B cell (primary cell): ENCODE measurements at regions not wholly inside any gene's neighbourhood (a gene's known extent, or its start where the extent isn't known, plus 50 kb on each side); places are given as distances from the start of the nearest gene placed in this dataset.

Experiments used
- ATAC-seq: fragments of 200-7000 bp; cut with Tn5 transposase; one replicate; pipeline ENCODE4 v1.10.0; 2021; ENCODE audit warnings: low read depth, mild to moderate bottlenecking, moderate number of reproducible peaks, moderate library complexity
- CTCF ChIA-PET: fragments of 350-600 bp; sonication (Branson Sonifier 250); formaldehyde crosslinking; loops from one replicate; lab custom pipeline; 2021; ENCODE audit warnings: antibody characterized with exemption, inconsistent platforms; lab: Charles Lee
- POLR2A ChIA-PET: fragments of 350-600 bp; sonication (Branson Sonifier 250); formaldehyde crosslinking; loops from one replicate; lab custom pipeline; 2021; ENCODE audit warnings: antibody characterized with exemption; lab: Charles Lee
- DNase-seq: peaks from one replicate; pipeline ENCODE4 v3.0.0; 2013
- H2AFZ ChIP-seq: 2 replicates; pipeline ENCODE4 v1.6.1; 2012; ENCODE audit warnings: mild to moderate bottlenecking, low read depth, low read length; ENCODE audit not compliant: insufficient read depth, poor library complexity, severe bottlenecking
- H3K27ac ChIP-seq, 2 donors: 1 replicate in 1 of 2; 2 replicates in 1 of 2; pipeline ENCODE4 v1.5.1; 2012 to 2013; ENCODE audit warnings: low read length in 2 of 2, mild to moderate bottlenecking in 2 of 2, moderate library complexity in 1 of 2
- H3K27me3 ChIP-seq, 4 experiments: fragments of 200-600 bp in 1 of 4; sonication (generic) in 1 of 4; replicated peaks in 1 of 4; 1 replicate in 2 of 4; 2 replicates in 2 of 4; pipeline versions ENCODE4 v1.6.1 to v1.7.0; 2013 to 2016; ENCODE audit warnings: low read length in 3 of 4, mild to moderate bottlenecking in 2 of 4, mixed read lengths in 1 of 4, moderate library complexity in 1 of 4; ENCODE audit not compliant: insufficient read depth in 4 of 4, control insufficient read depth in 3 of 4; ENCODE audit errors: control extremely low read depth in 1 of 4
- H3K36me3 ChIP-seq, 2 experiments: replicated peaks in 1 of 2; 1 replicate in 1 of 2; 2 replicates in 1 of 2; pipeline versions ENCODE4 v1.6.1 to v1.7.1; 2013; ENCODE audit warnings: low read length in 1 of 2; ENCODE audit not compliant: insufficient read depth in 2 of 2, control insufficient read depth in 1 of 2; ENCODE audit errors: control extremely low read depth in 1 of 2, extremely low read depth in 1 of 2
- H3K4me1 ChIP-seq, 2 donors: fragments of 200-600 bp in 1 of 2; sonication (generic) in 1 of 2; 1 replicate in 1 of 2; 2 replicates in 1 of 2; pipeline versions ENCODE4 v1.5.1 to v1.6.1; 2013 to 2017; ENCODE audit warnings: low read length in 2 of 2; ENCODE audit not compliant: control insufficient read depth in 2 of 2, insufficient read depth in 2 of 2
- H3K4me2 ChIP-seq: replicated peaks from 2 replicates; pipeline ENCODE3; 2012; ENCODE audit warnings: mild to moderate bottlenecking, low read depth, low read length; ENCODE audit not compliant: poor library complexity, severe bottlenecking
- H3K4me3 ChIP-seq, 5 experiments: fragments of 200-600 bp in 1 of 5; sonication (generic) in 1 of 5; 1 replicate in 3 of 5; 2 replicates in 2 of 5; pipeline versions ENCODE4 v1.5.1 to v1.7.0; 2011 to 2016; ENCODE audit warnings: low read length in 4 of 5, mild to moderate bottlenecking in 4 of 5, low read depth in 2 of 5, control low read depth in 1 of 5, moderate library complexity in 1 of 5; ENCODE audit not compliant: insufficient read depth in 1 of 5; ENCODE audit errors: control extremely low read depth in 1 of 5, extremely low read depth in 1 of 5
- H3K79me2 ChIP-seq: fragments of 200-600 bp; sonication (generic); one replicate; pipeline ENCODE4 v1.6.0; 2016; ENCODE audit warnings: low read length; ENCODE audit not compliant: control insufficient read depth, insufficient read depth
- H3K9ac ChIP-seq: fragments of 200-600 bp; sonication (generic); 2 replicates; pipeline ENCODE4 v1.6.1; 2017; ENCODE audit warnings: mild to moderate bottlenecking, low read length, moderate library complexity
- H3K9me3 ChIP-seq, 3 donors: one replicate each; pipeline versions ENCODE4 v1.6.1 to v1.7.1; 2013; ENCODE audit warnings: low read length in 2 of 3; ENCODE audit not compliant: control insufficient read depth in 2 of 3, insufficient read depth in 1 of 3; ENCODE audit errors: control extremely low read depth in 1 of 3
- H4K20me1 ChIP-seq: 2 replicates; pipeline ENCODE4 v1.6.0; 2012; ENCODE audit warnings: mild to moderate bottlenecking, low read length; ENCODE audit not compliant: insufficient read depth, control insufficient read depth, poor library complexity, severe bottlenecking
- H3K27ac Mint-ChIP-seq: one replicate; pipeline ENCODE4 v1.8.0; 2021; ENCODE audit warnings: mixed read lengths
- H3K27me3 Mint-ChIP-seq: one replicate; pipeline ENCODE4 v1.8.0; 2021; ENCODE audit warnings: mixed read lengths
- H3K4me1 Mint-ChIP-seq: one replicate; pipeline ENCODE4 v1.8.0; 2021; ENCODE audit warnings: mixed read lengths
- H3K4me3 Mint-ChIP-seq: one replicate; pipeline ENCODE4 v1.8.0; 2021; ENCODE audit warnings: mixed read lengths
- H3K9me3 Mint-ChIP-seq: one replicate; pipeline ENCODE4 v1.8.0; 2022; ENCODE audit warnings: mixed read lengths; ENCODE audit not compliant: insufficient read depth
- CTCF ChIP-seq: fragments of 200-600 bp; IDR thresholded peaks from one replicate; pipeline ENCODE4 v1.8.0; 2022; ENCODE audit warnings: antibody characterized with exemption, mild to moderate bottlenecking
- EZH2 ChIP-seq: IDR thresholded peaks from 2 replicates; pipeline ENCODE4 v1.6.1; 2012; ENCODE audit warnings: borderline replicate concordance, low read depth, mild to moderate bottlenecking, moderate library complexity, low read length; ENCODE audit not compliant: insufficient read depth, poor library complexity, severe bottlenecking
- WGBS: methylation state at CpG from one replicate; pipeline ENCODE4 v1.1.5; 2013; ENCODE audit warnings: missing lambda C conversion rate; ENCODE audit not compliant: insufficient coverage; 5-methylcytosine and 5-hydroxymethylcytosine counted together
- intact Hi-C: fragments of 100-400 bp; cut with micrococcal nuclease; formaldehyde crosslinking; loops from one replicate; pipeline ENCODE4 v1.10.0; 2022

GRCh38 chr5:34551911-34552433, 104.2 kb upstream of the RAI14 start:
- H3K4me2 ChIP-seq, result no peak overlapping the region
- no peaks in the 10 kb centered on the region for H3K4me1 Mint-ChIP-seq
- peaks cover 5% of the 10 kb centered on the region for H3K9me3 Mint-ChIP-seq
- peaks cover 0 to 4% (median 0%) of the 10 kb centered on the region in 3 donors for H3K9me3 ChIP-seq
- no peak overlapping the region for H3K9ac ChIP-seq
- H3K4me3 ChIP-seq, result no peak overlapping the region
- no peaks in the 10 kb centered on the region for H4K20me1 ChIP-seq
- CTCF ChIA-PET, result no interaction called here
- H3K27ac ChIP-seq, result no peak overlapping the region
- H3K4me3 Mint-ChIP-seq, result no peak overlapping the region
- no peak overlapping the region for H2AFZ ChIP-seq
- ATAC-seq, result no peak
- H3K27ac Mint-ChIP-seq, result no peak overlapping the region
- no peaks in the 10 kb centered on the region for H3K27me3 ChIP-seq
- H3K79me2 ChIP-seq, result no peaks in the 10 kb centered on the region
- WGBS, result no CpG with 5 or more reads among the region's 4 CpGs
- DNase-seq, result no peak
- H3K4me1 ChIP-seq, result no peaks in the 10 kb centered on the region
- TF ChIP-seq CTCF, result no peak
- no peak for TF ChIP-seq EZH2
- POLR2A ChIA-PET, result no interaction called here
- no peaks in the 10 kb centered on the region for H3K27me3 Mint-ChIP-seq
- intact Hi-C loops, result no loop called here
- no peaks in the 10 kb centered on the region for H3K36me3 ChIP-seq

GRCh38 chr5:34552686-34553085, 103.4 kb upstream of the RAI14 start:
- H3K4me3 Mint-ChIP-seq, result no peak overlapping the region
- no peak overlapping the region for H2AFZ ChIP-seq
- no peak overlapping the region for H3K9ac ChIP-seq
- no peak overlapping the region for H3K27ac ChIP-seq
- intact Hi-C loops, result no loop called here
- no peaks in the 10 kb centered on the region for H3K27me3 Mint-ChIP-seq
- ATAC-seq (no peak), DNase-seq (no peak)
- H3K79me2 ChIP-seq, result no peaks in the 10 kb centered on the region
- H3K9me3 ChIP-seq, result peaks cover 0 to 3% (median 0%) of the 10 kb centered on the region in 3 donors
- TF ChIP-seq EZH2, result no peak
- no peak for TF ChIP-seq CTCF
- H3K27ac Mint-ChIP-seq, result no peak overlapping the region
- no peak overlapping the region for H3K4me3 ChIP-seq
- ChIA-PET CTCF (no interaction called here), POLR2A (no interaction called here)
- no peaks in the 10 kb centered on the region for H4K20me1 ChIP-seq
- WGBS, result 95% methylated on average over 2 of the region's 3 CpGs
- no peaks in the 10 kb centered on the region for H3K4me1 ChIP-seq
- H3K9me3 Mint-ChIP-seq, result no peaks in the 10 kb centered on the region
- no peak overlapping the region for H3K4me2 ChIP-seq
- H3K27me3 ChIP-seq, result no peaks in the 10 kb centered on the region
- no peaks in the 10 kb centered on the region for H3K36me3 ChIP-seq
- no peaks in the 10 kb centered on the region for H3K4me1 Mint-ChIP-seq
